HuH-7.5 (cell line): ENCODE measurements at regions not wholly inside any gene's neighbourhood (a gene's known extent, or its start where the extent isn't known, plus 50 kb on each side); places are given as distances from the start of the nearest gene placed in this dataset.

ENCODE experiments used
- DNase-seq: peaks from one replicate; pipeline ENCODE4 v3.0.0; 2011; ENCODE audit warnings: low spot score

- no peak for DNase-seq
These were observed 179.0 kb upstream of the TMEFF2 start for GRCh38 chr2:192373754-192374153.

- DNase-seq: no peak
These were observed 178.5 kb upstream of the TMEFF2 start for GRCh38 chr2:192373221-192373620.

GRCh38 chr2:192369969-192370368, 175.2 kb upstream of the TMEFF2 start:
- no peak for DNase-seq

GRCh38 chr2:192357217-192357616, 162.5 kb upstream of the TMEFF2 start:
- no peak for DNase-seq

GRCh38 chr2:192354512-192355244, 159.9 kb upstream of the TMEFF2 start:
- DNase-seq: no peak

- DNase-seq: no peak
These were observed 152.8 kb upstream of the TMEFF2 start for GRCh38 chr2:192347542-192347941.

GRCh38 chr2:192345287-192345686, 150.6 kb upstream of the TMEFF2 start:
- no peak for DNase-seq

- DNase-seq: no peak
These were observed 138.9 kb upstream of the TMEFF2 start for GRCh38 chr2:192333642-192334041.

GRCh38 chr2:192328297-192328696, 133.6 kb upstream of the TMEFF2 start:
- DNase-seq: no peak

GRCh38 chr2:192327576-192327975, 132.8 kb upstream of the TMEFF2 start:
- no peak for DNase-seq

GRCh38 chr2:192315543-192315942, 120.8 kb upstream of the TMEFF2 start:
- DNase-seq: no peak

- no peak for DNase-seq
These were observed 120.2 kb upstream of the TMEFF2 start for GRCh38 chr2:192314800-192315481.

- DNase-seq: no peak
These were observed 119.0 kb upstream of the TMEFF2 start for GRCh38 chr2:192313773-192314172.

- no peak for DNase-seq
These were observed 117.1 kb upstream of the TMEFF2 start for GRCh38 chr2:192311701-192312460.

GRCh38 chr2:192307530-192307929, 112.8 kb upstream of the TMEFF2 start:
- no peak for DNase-seq

GRCh38 chr2:192298664-192299063, 103.9 kb upstream of the TMEFF2 start:
- DNase-seq: no peak

- DNase-seq: no peak
These were observed 97.7 kb upstream of the TMEFF2 start for GRCh38 chr2:192292478-192292877.

GRCh38 chr2:192288295-192288694, 93.6 kb upstream of the TMEFF2 start:
- no peak for DNase-seq

- no peak for DNase-seq
These were observed 91.5 kb upstream of the TMEFF2 start for GRCh38 chr2:192286093-192286701.

- DNase-seq: no peak
These were observed 88.7 kb upstream of the TMEFF2 start for GRCh38 chr2:192283450-192283849.

GRCh38 chr2:192278701-192279100, 84.0 kb upstream of the TMEFF2 start:
- DNase-seq: no peak

- no peak for DNase-seq
These were observed 82.9 kb upstream of the TMEFF2 start for GRCh38 chr2:192277494-192278109.
